ENCODE measurements at regions not wholly inside any gene's neighbourhood (a gene's known extent, or its start where the extent isn't known, plus 50 kb on each side); places are given as distances from the start of the nearest gene placed in this dataset.

GRCh38 chr5:68873198-68873597 is 220.6 kb upstream of the SLC30A5 start:
- TF ChIP-seq, protein P1, sequence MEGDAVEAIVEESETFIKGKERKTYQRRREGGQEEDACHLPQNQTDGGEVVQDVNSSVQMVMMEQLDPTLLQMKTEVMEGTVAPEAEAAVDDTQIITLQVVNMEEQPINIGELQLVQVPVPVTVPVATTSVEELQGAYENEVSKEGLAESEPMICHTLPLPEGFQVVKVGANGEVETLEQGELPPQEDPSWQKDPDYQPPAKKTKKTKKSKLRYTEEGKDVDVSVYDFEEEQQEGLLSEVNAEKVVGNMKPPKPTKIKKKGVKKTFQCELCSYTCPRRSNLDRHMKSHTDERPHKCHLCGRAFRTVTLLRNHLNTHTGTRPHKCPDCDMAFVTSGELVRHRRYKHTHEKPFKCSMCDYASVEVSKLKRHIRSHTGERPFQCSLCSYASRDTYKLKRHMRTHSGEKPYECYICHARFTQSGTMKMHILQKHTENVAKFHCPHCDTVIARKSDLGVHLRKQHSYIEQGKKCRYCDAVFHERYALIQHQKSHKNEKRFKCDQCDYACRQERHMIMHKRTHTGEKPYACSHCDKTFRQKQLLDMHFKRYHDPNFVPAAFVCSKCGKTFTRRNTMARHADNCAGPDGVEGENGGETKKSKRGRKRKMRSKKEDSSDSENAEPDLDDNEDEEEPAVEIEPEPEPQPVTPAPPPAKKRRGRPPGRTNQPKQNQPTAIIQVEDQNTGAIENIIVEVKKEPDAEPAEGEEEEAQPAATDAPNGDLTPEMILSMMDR (IDR thresholded peaks at IDR 0.05; ENCODE audit: insufficient read depth, low read length), result no peak

GRCh38 chr5:68875351-68875750 is 218.5 kb upstream of the SLC30A5 start:
- DNase-seq (ENCODE audit: low read depth), result no peak
- TF ChIP-seq, protein P1 (IDR thresholded peaks at IDR 0.05; ENCODE audit: insufficient read depth, low read length), result no peak
- no peak overlapping the region for H3K4me3 ChIP-seq (ENCODE audit: low read depth, low read length)

More at GRCh38 chr5:68873198-68873597, 220.6 kb upstream of the SLC30A5 start:
- no peak overlapping the region for H3K4me3 ChIP-seq (ENCODE audit: low read depth, low read length)
- no peak for DNase-seq (ENCODE audit: low read depth)

DNA sequence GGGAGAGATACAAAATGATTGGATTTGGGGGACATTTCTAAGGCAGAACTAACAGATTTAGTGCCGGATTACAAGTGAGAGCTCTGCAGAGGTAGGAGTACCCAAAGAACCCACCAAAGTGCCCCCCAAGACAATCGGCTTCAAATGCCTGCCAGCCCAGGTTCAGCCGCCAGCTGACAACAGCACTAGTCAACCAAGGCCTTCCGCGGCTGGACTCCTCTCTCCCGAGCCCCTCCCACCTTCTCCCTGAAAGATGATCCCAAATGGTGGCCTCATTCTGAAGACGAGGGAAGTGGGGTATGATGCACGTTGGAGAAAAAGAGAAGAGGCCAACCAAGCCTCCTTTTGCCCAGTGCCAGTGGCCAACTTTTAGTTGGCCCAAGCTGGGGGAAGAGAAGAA is 210.4 kb upstream of the SLC30A5 start:
- TF ChIP-seq, protein P1 (IDR thresholded peaks at IDR 0.05; ENCODE audit: insufficient read depth, low read length), result no peak
- DNase-seq (ENCODE audit: low read depth), result no peak
- H3K4me3 ChIP-seq (ENCODE audit: low read depth, low read length), result no peak overlapping the region

GRCh38 chr5:68884144-68884754 is 209.6 kb upstream of the SLC30A5 start:
- no peak for DNase-seq (ENCODE audit: low read depth)
- TF ChIP-seq, protein P1 (IDR thresholded peaks at IDR 0.05; ENCODE audit: insufficient read depth, low read length), result no peak
- no peak overlapping the region for H3K4me3 ChIP-seq (ENCODE audit: low read depth, low read length)

DNA sequence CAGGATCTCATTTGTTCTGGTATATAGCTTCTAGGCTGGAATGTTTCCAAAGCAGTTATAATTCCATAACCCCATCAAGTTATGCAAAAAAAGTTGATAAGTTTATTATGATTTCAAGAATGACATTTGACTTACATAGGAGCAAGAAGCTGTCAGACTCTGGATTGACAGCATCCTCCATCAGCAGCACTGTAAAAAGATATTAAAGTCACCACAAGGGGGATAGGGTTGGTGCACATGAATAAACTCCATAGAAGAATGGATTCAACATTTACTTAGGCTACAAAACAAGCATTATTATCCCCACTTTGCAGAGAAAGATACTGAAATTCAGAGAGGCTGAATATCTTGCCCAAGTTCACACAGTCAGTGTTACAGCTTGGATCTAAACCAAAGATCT is 208.9 kb upstream of the SLC30A5 start:
- no peak for DNase-seq (ENCODE audit: low read depth)
- TF ChIP-seq, protein P1 (IDR thresholded peaks at IDR 0.05; ENCODE audit: insufficient read depth, low read length), result peak; percentile 32

GRCh38 chr5:68886814-68887213 is 207.0 kb upstream of the SLC30A5 start:
- TF ChIP-seq, protein P1 (IDR thresholded peaks at IDR 0.05; ENCODE audit: insufficient read depth, low read length), result no peak

More for the DNA sequence above, 208.9 kb upstream of the SLC30A5 start:
- no peak overlapping the region for H3K4me3 ChIP-seq (ENCODE audit: low read depth, low read length)

GRCh38 chr5:68891718-68892117 is 202.1 kb upstream of the SLC30A5 start:
- TF ChIP-seq, protein P1 (IDR thresholded peaks at IDR 0.05; ENCODE audit: insufficient read depth, low read length), result no peak
- no peak overlapping the region for H3K4me3 ChIP-seq (ENCODE audit: low read depth, low read length)
- DNase-seq (ENCODE audit: low read depth), result no peak

More at GRCh38 chr5:68886814-68887213, 207.0 kb upstream of the SLC30A5 start:
- no peak for DNase-seq (ENCODE audit: low read depth)
- H3K4me3 ChIP-seq (ENCODE audit: low read depth, low read length), result no peak overlapping the region

Measured in fibroblast of the aortic adventitia (primary cell).